ENCODE measurements at regions not wholly inside any gene's neighbourhood (a gene's known extent, or its start where the extent isn't known, plus 50 kb on each side); places are given as distances from the start of the nearest gene placed in this dataset.

DNA sequence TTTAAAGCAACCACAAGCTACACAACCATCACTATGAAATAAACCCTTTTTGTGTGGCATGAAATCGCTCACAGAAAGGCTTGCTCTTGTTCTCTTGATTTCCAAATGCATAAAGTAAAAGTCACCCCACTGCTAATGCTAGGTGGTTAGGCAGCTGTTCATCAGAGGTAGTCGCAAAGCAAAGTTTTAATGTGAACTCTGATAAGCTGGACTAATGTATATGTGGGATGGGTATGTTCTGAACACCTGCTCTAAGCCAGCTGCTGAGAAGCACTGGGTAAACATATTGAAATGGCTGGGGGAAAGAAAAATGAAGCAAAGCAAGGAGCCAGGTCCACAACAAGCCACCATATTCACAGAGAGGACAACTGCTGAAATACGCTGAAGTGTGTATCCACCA, 142.3 kb downstream of the KLF12 start:
- Histone ChIP-seq H3K4me3 (replicated peaks; ENCODE audit: low read depth, low read length) (no peak overlapping the region), H3K27me3 (replicated peaks; ENCODE audit: control insufficient read depth, insufficient read depth, low read length) (no peaks in the 10 kb centered on the region), H3K36me3 (ENCODE audit: control insufficient read depth, insufficient read depth, low read length) (no peaks in the 10 kb centered on the region; the same call in 1 of the 2 replicates)
- DNase-seq (ENCODE audit: extremely low read depth, insufficient read length): no peak
- no peak for TF ChIP-seq CTCF (IDR thresholded peaks at IDR 0.05; ENCODE audit: insufficient read depth, low read length, poor library complexity, severe bottlenecking)

- Histone ChIP-seq H3K27me3 (replicated peaks; ENCODE audit: control insufficient read depth, insufficient read depth, low read length) (no peaks in the 10 kb centered on the region), H3K36me3 (ENCODE audit: control insufficient read depth, insufficient read depth, low read length) (no peaks in the 10 kb centered on the region; the same call in 1 of the 2 replicates), H3K4me3 (replicated peaks; ENCODE audit: low read depth, low read length) (no peak overlapping the region)
- DNase-seq (ENCODE audit: extremely low read depth, insufficient read length): no peak
- TF ChIP-seq CTCF (IDR thresholded peaks at IDR 0.05; ENCODE audit: insufficient read depth, low read length, poor library complexity, severe bottlenecking): no peak
Measured at GRCh38 chr13:73991384-73991783, 142.8 kb downstream of the KLF12 start.

GRCh38 chr13:73989244-73989843, 144.9 kb downstream of the KLF12 start:
- no peak for DNase-seq (ENCODE audit: extremely low read depth, insufficient read length)
- H3K36me3 ChIP-seq (ENCODE audit: control insufficient read depth, insufficient read depth, low read length): peaks cover 3% of the 10 kb centered on the region; the same call in 1 of the 2 replicates
- H3K4me3 ChIP-seq (replicated peaks; ENCODE audit: low read depth, low read length): no peak overlapping the region
- no peaks in the 10 kb centered on the region for H3K27me3 ChIP-seq (replicated peaks; ENCODE audit: control insufficient read depth, insufficient read depth, low read length)
- no peak for TF ChIP-seq CTCF (IDR thresholded peaks at IDR 0.05; ENCODE audit: insufficient read depth, low read length, poor library complexity, severe bottlenecking)

DNA sequence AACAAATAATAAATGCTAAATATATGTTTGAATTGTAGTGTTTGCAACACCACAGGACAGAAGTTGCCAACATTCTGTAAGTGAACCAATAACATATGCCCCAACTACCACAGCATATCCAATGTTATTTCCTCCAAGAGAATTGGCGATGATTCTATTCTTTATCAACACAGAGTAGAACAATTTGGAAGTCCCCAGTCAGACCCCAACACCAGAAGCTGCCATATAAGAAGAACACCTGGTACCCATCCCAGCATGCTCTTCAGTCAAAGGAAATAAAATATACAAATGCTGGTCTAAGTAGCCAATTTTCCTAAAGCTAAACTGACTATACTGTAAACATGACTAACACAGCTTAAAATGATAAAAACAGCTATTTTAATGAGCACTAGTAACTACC, 145.7 kb downstream of the KLF12 start:
- Histone ChIP-seq H3K4me3 (replicated peaks; ENCODE audit: low read depth, low read length) (no peak overlapping the region), H3K36me3 (ENCODE audit: control insufficient read depth, insufficient read depth, low read length) (peaks cover 3% of the 10 kb centered on the region; the same call in 1 of the 2 replicates), H3K27me3 (replicated peaks; ENCODE audit: control insufficient read depth, insufficient read depth, low read length) (no peaks in the 10 kb centered on the region)
- TF ChIP-seq CTCF (IDR thresholded peaks at IDR 0.05; ENCODE audit: insufficient read depth, low read length, poor library complexity, severe bottlenecking): no peak
- DNase-seq (ENCODE audit: extremely low read depth, insufficient read length): no peak

DNA sequence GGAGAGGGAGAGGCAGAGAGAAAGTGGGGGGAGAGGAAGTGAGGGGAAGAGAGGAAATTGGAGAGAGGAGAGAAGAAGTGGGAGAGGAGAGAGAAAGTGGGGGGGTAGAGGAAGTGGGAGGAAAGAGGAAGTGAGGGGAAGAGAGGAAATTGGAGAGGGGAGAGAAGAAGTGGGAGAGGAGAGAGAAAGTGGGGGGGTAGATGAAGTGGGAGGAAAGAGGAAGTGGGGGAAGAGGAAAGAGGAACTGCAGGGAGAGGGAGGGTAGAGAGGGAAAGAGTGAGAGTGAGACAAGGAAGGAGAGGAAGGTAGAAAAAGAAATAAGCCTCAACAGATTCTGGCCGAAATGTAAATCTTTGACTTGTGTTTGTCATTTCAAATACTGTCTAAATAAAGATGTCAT, 146.6 kb downstream of the KLF12 start:
- no peaks in the 10 kb centered on the region for H3K27me3 ChIP-seq (replicated peaks; ENCODE audit: control insufficient read depth, insufficient read depth, low read length)
- peaks cover 3% of the 10 kb centered on the region; the same call in 1 of the 2 replicates for H3K36me3 ChIP-seq (ENCODE audit: control insufficient read depth, insufficient read depth, low read length)
- no peak for DNase-seq (ENCODE audit: extremely low read depth, insufficient read length)
- no peak for TF ChIP-seq CTCF (IDR thresholded peaks at IDR 0.05; ENCODE audit: insufficient read depth, low read length, poor library complexity, severe bottlenecking)
- H3K4me3 ChIP-seq (replicated peaks; ENCODE audit: low read depth, low read length): no peak overlapping the region

GRCh38 chr13:73985783-73986182, 148.4 kb downstream of the KLF12 start:
- Histone ChIP-seq H3K4me3 (replicated peaks; ENCODE audit: low read depth, low read length) (no peak overlapping the region), H3K36me3 (ENCODE audit: control insufficient read depth, insufficient read depth, low read length) (peaks cover 3% of the 10 kb centered on the region; the same call in 1 of the 2 replicates), H3K27me3 (replicated peaks; ENCODE audit: control insufficient read depth, insufficient read depth, low read length) (no peaks in the 10 kb centered on the region)
- no peak for TF ChIP-seq CTCF (IDR thresholded peaks at IDR 0.05; ENCODE audit: insufficient read depth, low read length, poor library complexity, severe bottlenecking)
- no peak for DNase-seq (ENCODE audit: extremely low read depth, insufficient read length)
